NCI-H146 treated with DMSO at 0.1 percent for 48 hours (cell line): ENCODE measurements at regions not wholly inside any gene's neighbourhood (a gene's known extent, or its start where the extent isn't known, plus 50 kb on each side); places are given as distances from the start of the nearest gene placed in this dataset.
"Not testable (repeated sequence)": the region's sequence is repeated elsewhere in the genome, so short reads cannot be mapped to it uniquely, and the experiment has no call there.

Experiments used
- DNase-seq: peaks from one replicate; lab custom pipeline; 2025; ENCODE audit not compliant: unreplicated experiment; lab: John Stamatoyannopoulos, UW

- DNase-seq = no peak
Observed at GRCh38 chr20:26134606-26135005, 438.0 kb upstream of the ZNF337 start.

- DNase-seq = not testable (repeated sequence)
Observed at GRCh38 chr20:26133794-26134193, 437.1 kb upstream of the ZNF337 start.

- not testable (repeated sequence) for DNase-seq
Observed at GRCh38 chr20:26120920-26121319, 424.3 kb upstream of the ZNF337 start.

GRCh38 chr20:26094498-26094897 lies 397.8 kb upstream of the ZNF337 start:
- not testable (repeated sequence) for DNase-seq

GRCh38 chr20:26091921-26092320 lies 395.3 kb upstream of the ZNF337 start:
- DNase-seq = not testable (repeated sequence)

- DNase-seq = not testable (repeated sequence)
Observed at GRCh38 chr20:26086195-26086594, 389.5 kb upstream of the ZNF337 start.

- DNase-seq = not testable (repeated sequence)
Observed at GRCh38 chr20:26073972-26074371, 377.3 kb upstream of the ZNF337 start.

- not testable (repeated sequence) for DNase-seq
Observed at GRCh38 chr20:26059324-26059723, 362.7 kb upstream of the ZNF337 start.

GRCh38 chr20:26058446-26058845 lies 361.8 kb upstream of the ZNF337 start:
- not testable (repeated sequence) for DNase-seq

- not testable (repeated sequence) for DNase-seq
Observed at GRCh38 chr20:26057135-26057752, 360.6 kb upstream of the ZNF337 start.

GRCh38 chr20:26025792-26026191 lies 329.1 kb upstream of the ZNF337 start:
- DNase-seq = not testable (repeated sequence)

- not testable (repeated sequence) for DNase-seq
Observed at GRCh38 chr20:26010942-26011276, 314.3 kb upstream of the ZNF337 start.

- DNase-seq = not testable (repeated sequence)
Observed at GRCh38 chr20:26010224-26010941, 313.7 kb upstream of the ZNF337 start.

GRCh38 chr20:26009402-26010223 lies 313.0 kb upstream of the ZNF337 start:
- DNase-seq = not testable (repeated sequence)

GRCh38 chr20:26008026-26008425 lies 311.4 kb upstream of the ZNF337 start:
- DNase-seq = not testable (repeated sequence)

GRCh38 chr20:26006164-26006563 lies 309.5 kb upstream of the ZNF337 start:
- DNase-seq = not testable (repeated sequence)

- not testable (repeated sequence) for DNase-seq
Observed at GRCh38 chr20:26003959-26004358, 307.3 kb upstream of the ZNF337 start.

- not testable (repeated sequence) for DNase-seq
Observed at GRCh38 chr20:25997367-25998038, 300.9 kb upstream of the ZNF337 start.

GRCh38 chr20:25992146-25992545 lies 295.5 kb upstream of the ZNF337 start:
- no peak for DNase-seq

- DNase-seq = no peak
Observed at GRCh38 chr20:25991756-25992130, 295.1 kb upstream of the ZNF337 start.
